Glomerular visceral epithelial cell (primary cell): ENCODE measurements at regions not wholly inside any gene's neighbourhood (a gene's known extent, or its start where the extent isn't known, plus 50 kb on each side); places are given as distances from the start of the nearest gene placed in this dataset.

Source experiments
- DNase-seq: peaks from one replicate; pipeline ENCODE4 v3.0.0-alpha.2; 2016; ENCODE audit errors: extremely low spot score

DNA sequence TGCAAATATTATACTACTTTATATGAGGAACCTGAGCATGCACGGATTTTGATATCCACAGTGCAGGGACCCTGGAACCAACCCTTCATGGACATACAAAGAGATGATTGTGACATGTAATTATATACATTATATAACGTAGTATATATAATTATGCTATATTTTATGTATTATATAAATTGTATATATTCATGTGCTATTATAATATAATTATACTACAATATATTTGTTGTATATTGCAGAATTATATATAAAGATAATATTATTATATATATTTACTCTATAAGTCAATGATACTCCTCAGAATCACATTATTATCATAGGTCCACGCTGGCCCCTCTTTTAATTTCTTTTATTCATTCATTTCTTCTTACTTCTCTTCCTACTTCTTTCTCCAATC lies 70.9 kb downstream of the TNFSF18 start:
- no peak for DNase-seq

DNA sequence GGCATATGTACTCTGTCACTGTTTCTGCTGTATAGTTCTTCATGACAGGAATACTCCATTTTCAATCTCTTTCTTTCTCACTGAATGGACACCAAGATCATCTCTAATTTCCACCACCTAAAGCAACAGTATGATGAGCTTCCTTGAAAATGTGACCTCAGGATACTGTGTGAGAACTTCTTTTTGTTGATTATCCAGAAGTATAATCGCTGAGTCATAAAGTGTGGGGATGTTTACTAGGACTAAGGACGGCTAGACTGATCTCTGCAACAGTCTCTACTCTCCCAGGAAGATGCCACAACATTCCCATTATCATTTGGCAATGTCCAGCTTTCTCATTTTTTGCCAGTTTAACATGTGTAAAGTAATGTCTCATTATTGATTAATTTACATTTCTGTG lies 70.3 kb downstream of the TNFSF18 start:
- no peak for DNase-seq

DNA sequence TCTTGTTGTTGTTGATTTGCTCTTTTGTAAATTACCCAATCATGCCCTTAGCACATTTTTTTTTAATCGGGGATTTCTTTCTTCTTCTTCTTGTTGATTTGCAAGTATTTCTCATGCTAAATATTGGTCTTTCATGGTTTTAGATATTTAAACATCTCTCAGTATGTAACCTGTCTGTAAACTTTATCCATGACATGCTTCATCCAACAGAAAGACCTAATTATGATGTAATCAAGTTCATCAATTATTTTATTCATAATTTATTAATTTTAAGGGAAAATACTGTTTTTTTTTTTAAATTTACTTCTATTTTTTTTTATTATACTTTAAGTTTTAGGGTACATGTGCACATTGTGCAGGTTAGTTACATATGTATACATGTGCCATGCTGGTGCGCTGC lies 69.8 kb downstream of the TNFSF18 start:
- DNase-seq = no peak
